Endothelial cell of umbilical vein (primary cell): ENCODE measurements at regions not wholly inside any gene's neighbourhood (a gene's known extent, or its start where the extent isn't known, plus 50 kb on each side); places are given as distances from the start of the nearest gene placed in this dataset.

Experiments
- BruUV-seq: library from RNA; stranded (reverse); fragments of 400-500 nt; replicated peaks from 2 replicates; lab custom pipeline; 2021; lab: Mats Ljungman, UMichigan
- CTCF ChIA-PET: fragments of 300-600, 350-600 bp; sonication (Branson Sonifier 250); formaldehyde crosslinking; loops from one replicate; lab custom pipeline; 2021; ENCODE audit warnings: antibody characterized with exemption, inconsistent platforms; lab: Charles Lee
- POLR2A ChIA-PET: fragments of 300-600, 350-600 bp; sonication (Branson Sonifier 250); formaldehyde crosslinking; loops from one replicate; lab custom pipeline; 2021; ENCODE audit warnings: antibody characterized with exemption, inconsistent platforms; lab: Charles Lee
- DNase-seq: peaks from one replicate; pipeline ENCODE4 v3.0.0-alpha.2; 2011; ENCODE audit warnings: low read depth, low spot score
- FAIRE-seq: peaks from 2 replicates; lab custom pipeline; 2011; peaks lifted over from hg19 to GRCh38; lab: Jason Lieb, UNC
- H2AFZ ChIP-seq: 2 replicates; pipeline ENCODE4 v1.6.0; 2012; ENCODE audit warnings: low read depth, low read length, control low read depth, inconsistent platforms
- H3K27ac ChIP-seq: 2 replicates; pipeline ENCODE4 v1.5.1; 2011; ENCODE audit warnings: low read depth, mild to moderate bottlenecking, control low read depth, low read length, moderate library complexity; ENCODE audit not compliant: insufficient read depth
- H3K27me3 ChIP-seq, 2 experiments: 2 replicates each; pipeline versions ENCODE4 v1.6.0 to v1.6.1; 2011; ENCODE audit warnings: low read length in 2 of 2, mixed read lengths in 1 of 2; ENCODE audit not compliant: control insufficient read depth in 2 of 2, insufficient read depth in 2 of 2
- H3K36me3 ChIP-seq, 2 experiments: 2 replicates in 1 of 2; 3 replicates in 1 of 2; pipeline ENCODE4 v1.5.1; 2011; ENCODE audit warnings: low read length in 2 of 2, mild to moderate bottlenecking in 1 of 2, moderate library complexity in 1 of 2; ENCODE audit not compliant: control insufficient read depth in 2 of 2, insufficient read depth in 2 of 2; ENCODE audit errors: extremely low read depth in 1 of 2
- H3K4me1 ChIP-seq: 3 replicates; pipeline ENCODE4 v1.5.1; 2011; ENCODE audit warnings: mild to moderate bottlenecking, low read length; ENCODE audit not compliant: control insufficient read depth, insufficient read depth; ENCODE audit errors: extremely low read depth
- H3K4me2 ChIP-seq: 2 replicates; pipeline ENCODE4 v1.6.1; 2011; ENCODE audit warnings: low read length, control low read depth, mixed read lengths; ENCODE audit not compliant: insufficient read depth
- H3K4me3 ChIP-seq, 3 experiments: fragments of 200-600 bp in 1 of 3; sonication (generic), shearing (Covaris generic) in 1 of 3; replicated peaks in 1 of 3; 2 replicates each; pipeline ENCODE4 v1.5.1; 2011 to 2016; ENCODE audit warnings: control low read depth in 3 of 3, low read length in 3 of 3, mild to moderate bottlenecking in 2 of 3, inconsistent platforms in 1 of 3, low read depth in 1 of 3, moderate library complexity in 1 of 3; ENCODE audit not compliant: insufficient read depth in 1 of 3
- H3K79me2 ChIP-seq: 2 replicates; pipeline ENCODE4 v1.6.0; 2012; ENCODE audit warnings: low read length, inconsistent platforms; ENCODE audit not compliant: control insufficient read depth, insufficient read depth
- H3K9ac ChIP-seq: replicated peaks from 2 replicates; pipeline ENCODE3; 2011; ENCODE audit warnings: low read length, control low read depth; ENCODE audit not compliant: insufficient read depth; ENCODE audit errors: extremely low read depth
- H3K9me1 ChIP-seq: replicated peaks from 3 replicates; pipeline ENCODE4 v1.6.0; 2011; ENCODE audit warnings: mild to moderate bottlenecking, low read length; ENCODE audit not compliant: control insufficient read depth, insufficient read depth; ENCODE audit errors: extremely low read depth
- H3K9me3 ChIP-seq: replicated peaks from 2 replicates; pipeline ENCODE4 v1.5.1; 2012; ENCODE audit warnings: low read length, inconsistent platforms; ENCODE audit not compliant: control insufficient read depth, insufficient read depth
- H4K20me1 ChIP-seq: replicated peaks from 2 replicates; pipeline ENCODE3; 2011; ENCODE audit warnings: mild to moderate bottlenecking, low read length; ENCODE audit not compliant: control insufficient read depth, insufficient read depth; ENCODE audit errors: extremely low read depth
- EZH2 ChIP-seq: IDR thresholded peaks from 2 replicates; pipeline ENCODE4 v1.6.1; 2012; ENCODE audit warnings: borderline replicate concordance, low read depth, mild to moderate bottlenecking, moderate library complexity, low read length, inconsistent platforms; ENCODE audit not compliant: severe bottlenecking
- FOS ChIP-seq: IDR thresholded peaks from 2 replicates; pipeline ENCODE4 v1.6.1; 2011; ENCODE audit warnings: mild to moderate bottlenecking, low read length, moderate library complexity, borderline replicate concordance; ENCODE audit not compliant: insufficient read depth
- GATA2 ChIP-seq: IDR thresholded peaks from 2 replicates; pipeline ENCODE4 v1.7.0; 2011; ENCODE audit warnings: low read depth, mild to moderate bottlenecking, moderate library complexity, mixed read lengths, low read length; ENCODE audit not compliant: insufficient read length, insufficient read depth
- JUN ChIP-seq: IDR thresholded peaks from 2 replicates; pipeline ENCODE4 v1.6.1; 2011; ENCODE audit warnings: borderline replicate concordance, low read depth; ENCODE audit not compliant: insufficient read length, insufficient read depth
- MYC ChIP-seq: IDR thresholded peaks from one replicate; pipeline ENCODE4 v1.6.1; 2011; ENCODE audit warnings: mild to moderate bottlenecking, low read depth, low read length
- POLR2A ChIP-seq: IDR thresholded peaks from 2 replicates; pipeline ENCODE4 v1.6.1; 2012; ENCODE audit warnings: low read depth, mild to moderate bottlenecking, control low read depth, low read length
- POLR2AphosphoS5 ChIP-seq: IDR thresholded peaks from 2 replicates; pipeline ENCODE4 v1.6.1; 2012; ENCODE audit warnings: low read depth, mild to moderate bottlenecking, control low read depth, low read length, moderate library complexity; ENCODE audit not compliant: insufficient read depth
- dilution Hi-C: fragments of 300-500 bp; cut with MboI; formaldehyde crosslinking; loops from one replicate; pipeline ENCODE4 v1.15.0; 2019; ENCODE audit warnings: low sequenced_read_pairs; ENCODE audit not compliant: extremely low pct_ligation_motif_present
- intact Hi-C: fragments of 100-400 bp; cut with micrococcal nuclease; formaldehyde crosslinking; loops from one replicate; pipeline ENCODE4 v1.10.0; 2022
- TF ChIP-seq, protein P1 (sequence below): IDR thresholded peaks from 2 replicates; pipeline ENCODE4 v1.6.1; 2011; ENCODE audit not compliant: insufficient read depth, insufficient read length
- TF ChIP-seq, protein P2 (sequence below), 2 donors: IDR thresholded peaks; 1 replicate in 1 of 2; 2 replicates in 1 of 2; pipeline ENCODE4 v1.5.1; 2011; ENCODE audit warnings: low read length in 2 of 2, mild to moderate bottlenecking in 2 of 2, moderate library complexity in 2 of 2, control low read depth in 1 of 2, inconsistent platforms in 1 of 2, low read depth in 1 of 2; ENCODE audit not compliant: insufficient read depth in 1 of 2; ENCODE audit errors: extremely low read depth in 1 of 2

DNA sequence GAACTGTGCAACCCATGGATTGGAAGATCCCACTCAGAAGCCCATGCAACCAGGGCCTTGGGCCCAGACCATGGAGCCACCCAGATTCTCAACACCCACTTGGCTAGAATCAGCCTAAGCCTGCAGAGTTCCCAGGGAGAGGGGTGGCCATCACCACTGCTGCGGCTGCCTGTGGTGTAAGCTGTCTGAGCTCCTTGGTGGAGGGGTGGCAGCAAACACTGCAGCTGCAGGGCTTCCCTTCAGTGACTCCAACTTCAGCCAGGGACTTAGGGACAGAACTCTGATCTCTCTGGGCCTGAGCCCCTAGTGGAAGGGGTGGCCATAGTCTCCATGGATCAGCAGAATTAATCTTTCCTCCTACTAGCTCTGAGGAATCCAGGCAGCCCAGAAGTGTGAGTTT is 72.5 kb downstream of the RAD51AP2 start:
- dilution Hi-C loops (no loop called here), intact Hi-C loops (no loop called here)
- FAIRE-seq, result no peak
- Histone ChIP-seq H3K4me1 (no peaks in the 10 kb centered on the region), H3K27me3 (no peaks in the 10 kb centered on the region), H3K27ac (no peak overlapping the region), H3K9ac (no peak overlapping the region), H3K36me3 (no peaks in the 10 kb centered on the region), H3K79me2 (no peaks in the 10 kb centered on the region), H4K20me1 (no peaks in the 10 kb centered on the region), H2AFZ (no peak overlapping the region), H3K9me3 (no peaks in the 10 kb centered on the region), H3K4me2 (no peak overlapping the region), H3K9me1 (no peaks in the 10 kb centered on the region), H3K4me3 (no peak overlapping the region)
- DNase-seq, result no peak
- ChIA-PET POLR2A (no interaction called here), CTCF (no interaction called here)
- TF ChIP-seq, protein P1, sequence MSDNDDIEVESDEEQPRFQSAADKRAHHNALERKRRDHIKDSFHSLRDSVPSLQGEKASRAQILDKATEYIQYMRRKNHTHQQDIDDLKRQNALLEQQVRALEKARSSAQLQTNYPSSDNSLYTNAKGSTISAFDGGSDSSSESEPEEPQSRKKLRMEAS, result no peak
- no peak for TF ChIP-seq EZH2
- TF ChIP-seq FOS, result no peak
- TF ChIP-seq POLR2A, result no peak
- TF ChIP-seq, protein P2, sequence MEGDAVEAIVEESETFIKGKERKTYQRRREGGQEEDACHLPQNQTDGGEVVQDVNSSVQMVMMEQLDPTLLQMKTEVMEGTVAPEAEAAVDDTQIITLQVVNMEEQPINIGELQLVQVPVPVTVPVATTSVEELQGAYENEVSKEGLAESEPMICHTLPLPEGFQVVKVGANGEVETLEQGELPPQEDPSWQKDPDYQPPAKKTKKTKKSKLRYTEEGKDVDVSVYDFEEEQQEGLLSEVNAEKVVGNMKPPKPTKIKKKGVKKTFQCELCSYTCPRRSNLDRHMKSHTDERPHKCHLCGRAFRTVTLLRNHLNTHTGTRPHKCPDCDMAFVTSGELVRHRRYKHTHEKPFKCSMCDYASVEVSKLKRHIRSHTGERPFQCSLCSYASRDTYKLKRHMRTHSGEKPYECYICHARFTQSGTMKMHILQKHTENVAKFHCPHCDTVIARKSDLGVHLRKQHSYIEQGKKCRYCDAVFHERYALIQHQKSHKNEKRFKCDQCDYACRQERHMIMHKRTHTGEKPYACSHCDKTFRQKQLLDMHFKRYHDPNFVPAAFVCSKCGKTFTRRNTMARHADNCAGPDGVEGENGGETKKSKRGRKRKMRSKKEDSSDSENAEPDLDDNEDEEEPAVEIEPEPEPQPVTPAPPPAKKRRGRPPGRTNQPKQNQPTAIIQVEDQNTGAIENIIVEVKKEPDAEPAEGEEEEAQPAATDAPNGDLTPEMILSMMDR (IDR thresholded peaks at IDR 0.05; ENCODE audit: extremely low read depth in 1 of 2, insufficient read depth in 1 of 2, low read depth in 1 of 2, low read length in 2 of 2), result no peak
- no peak for TF ChIP-seq GATA2
- no peak for TF ChIP-seq JUN
- no peak for TF ChIP-seq POLR2AphosphoS5
- no peak for TF ChIP-seq MYC
- no TSS peak for BruUV-seq
